ENCODE measurements at regions not wholly inside any gene's neighbourhood (a gene's known extent, or its start where the extent isn't known, plus 50 kb on each side); places are given as distances from the start of the nearest gene placed in this dataset.

- TF ChIP-seq CTCF (IDR thresholded peaks at IDR 0.05; ENCODE audit: low read length) (no peak), EZH2 (IDR thresholded peaks at IDR 0.05; ENCODE audit: borderline replicate concordance, low read length) (no peak)
Measured at GRCh38 chr11:19627566-19627965, 85.1 kb upstream of the NAV2 start.

All from OCI-LY1 (cell line).